GM18502 (cell line): ENCODE measurements at regions not wholly inside any gene's neighbourhood (a gene's known extent, or its start where the extent isn't known, plus 50 kb on each side); places are given as distances from the start of the nearest gene placed in this dataset.
A peak's percentile ranks its signal among the peaks of the same experiment; 100 is the strongest.
"Not testable (repeated sequence)": the region's sequence is repeated elsewhere in the genome, so short reads cannot be mapped to it uniquely, and the experiment has no call there.

Experiments used
- ATAC-seq: cut with Tn5 transposase; IDR thresholded peaks from one replicate; pipeline ENCODE4 v1.9.1; 2021; ENCODE audit warnings: mild to moderate bottlenecking; ENCODE audit not compliant: unreplicated experiment, poor library complexity

DNA sequence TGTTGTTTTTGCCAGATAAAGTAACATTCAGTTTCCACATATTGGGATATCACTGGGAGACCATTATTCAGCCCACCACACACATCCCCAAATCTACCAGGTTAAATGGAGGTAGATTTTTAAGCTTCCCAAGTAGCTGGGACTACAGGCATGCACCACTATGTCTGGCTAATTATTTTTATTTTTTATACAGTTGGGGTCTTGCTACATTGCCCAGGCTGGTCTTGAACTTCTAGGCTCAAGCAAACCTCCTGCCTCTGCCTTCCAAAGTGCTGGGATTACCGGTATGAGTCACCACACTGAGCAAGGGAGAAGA, 96.6 kb upstream of the CHD2 start:
- ATAC-seq: no peak

DNA sequence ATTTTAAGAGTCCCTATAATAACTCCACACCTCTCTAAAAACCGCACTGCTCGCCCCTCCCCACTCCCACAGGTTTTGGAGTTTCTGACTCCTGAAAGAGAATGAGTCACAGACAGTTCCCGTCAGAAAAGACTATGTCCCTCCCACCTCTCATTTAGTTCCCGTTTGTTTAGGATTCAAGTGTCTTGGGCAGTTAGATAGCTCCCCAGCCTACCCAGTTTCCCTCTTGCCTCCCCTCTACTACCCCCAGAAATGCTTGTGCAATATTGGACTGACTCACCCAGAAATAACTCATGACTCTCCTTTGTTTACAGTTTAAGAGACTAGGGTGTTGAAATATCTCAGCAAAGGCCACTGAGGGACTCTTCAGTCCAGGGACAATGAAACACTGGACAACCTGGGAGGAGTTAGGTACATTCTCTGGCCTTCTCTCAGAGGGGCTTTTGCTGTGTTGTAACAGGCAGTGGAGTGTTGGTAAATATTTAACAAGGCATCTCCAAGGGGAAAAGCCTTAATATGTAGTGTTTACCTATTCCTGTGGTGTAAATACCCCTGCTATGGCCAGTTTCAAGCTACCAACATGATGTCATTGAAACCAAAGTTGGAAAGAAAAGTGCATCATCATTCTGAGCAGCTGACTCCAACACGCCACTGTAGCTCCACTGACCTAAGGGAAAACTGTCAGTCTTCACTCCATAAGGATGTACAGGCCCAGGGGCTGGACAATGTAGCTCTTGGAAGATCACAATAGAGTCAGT, 96.1 kb upstream of the CHD2 start:
- peak; percentile 53 for ATAC-seq

GRCh38 chr15:92804610-92804936, 95.6 kb upstream of the CHD2 start:
- ATAC-seq: not testable (repeated sequence)

DNA sequence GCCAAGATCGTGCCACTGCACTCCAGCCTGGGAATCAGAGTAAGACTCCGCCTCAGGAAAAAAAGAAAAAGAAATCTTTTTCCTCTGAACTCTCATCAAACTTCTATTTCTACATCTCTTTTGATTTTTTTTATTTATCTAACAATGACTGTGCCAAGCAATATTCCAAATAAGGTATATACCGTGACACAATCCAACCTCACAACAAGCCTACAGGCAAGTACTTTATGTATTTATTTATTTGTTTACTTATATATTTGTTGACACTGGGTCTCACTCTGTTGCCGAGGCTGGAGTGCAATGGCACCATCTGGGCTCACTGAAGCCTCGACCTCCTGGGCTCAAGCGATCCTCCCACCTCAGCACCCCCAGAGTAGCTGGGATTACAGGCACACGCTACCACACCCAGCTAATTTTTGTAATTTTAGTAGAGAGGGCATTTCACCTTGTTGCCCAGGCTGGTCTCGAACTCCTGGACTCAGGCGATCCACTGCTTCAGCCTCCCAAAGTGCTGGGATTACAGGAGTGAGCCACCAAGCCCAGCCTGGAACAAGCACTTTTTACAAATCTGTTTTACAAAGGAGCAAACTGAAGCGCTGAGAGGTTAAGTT, 94.9 kb upstream of the CHD2 start:
- no peak for ATAC-seq

DNA sequence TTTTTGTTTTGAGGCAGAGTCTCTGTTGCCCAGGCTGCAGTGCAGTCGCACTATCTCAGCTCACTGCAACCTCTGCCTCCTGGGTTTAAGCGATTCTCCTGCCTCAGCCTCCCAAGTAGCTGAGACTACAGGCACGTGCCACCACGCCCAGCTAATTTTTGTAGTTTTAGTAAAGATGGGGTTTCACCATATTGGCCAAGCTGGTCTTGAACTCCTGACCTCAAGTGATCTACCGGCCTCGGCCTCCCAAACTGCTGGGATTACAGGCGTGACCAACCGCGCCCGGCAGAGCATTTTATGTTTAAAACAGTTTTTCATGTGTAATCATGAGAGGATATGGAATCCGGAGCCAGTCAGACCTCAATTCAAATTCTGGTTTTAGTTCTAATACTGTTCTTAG, 94.0 kb upstream of the CHD2 start:
- ATAC-seq: not testable (repeated sequence)

DNA sequence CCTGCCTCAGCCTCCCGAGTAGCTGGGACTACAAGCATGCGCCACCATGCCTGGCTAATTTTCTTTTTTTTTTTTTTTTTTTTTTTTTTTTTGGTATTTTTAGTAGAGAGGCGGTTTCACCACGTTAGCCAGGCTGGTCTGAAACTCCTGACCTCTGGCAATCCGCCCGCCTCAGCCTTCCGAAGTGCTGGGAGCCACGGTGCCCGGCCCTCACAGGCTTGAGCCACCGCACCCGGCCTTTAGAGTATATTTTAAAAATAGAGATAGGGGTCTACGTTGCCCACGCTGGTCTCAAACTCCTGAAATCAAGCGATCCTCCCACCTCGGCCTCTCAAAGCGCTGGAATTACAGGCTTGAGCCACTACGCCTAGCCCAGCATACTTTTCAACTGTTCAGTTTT, 93.4 kb upstream of the CHD2 start:
- ATAC-seq: no peak

- ATAC-seq: no peak
Observed at GRCh38 chr15:92807971-92808571, 92.1 kb upstream of the CHD2 start.

DNA sequence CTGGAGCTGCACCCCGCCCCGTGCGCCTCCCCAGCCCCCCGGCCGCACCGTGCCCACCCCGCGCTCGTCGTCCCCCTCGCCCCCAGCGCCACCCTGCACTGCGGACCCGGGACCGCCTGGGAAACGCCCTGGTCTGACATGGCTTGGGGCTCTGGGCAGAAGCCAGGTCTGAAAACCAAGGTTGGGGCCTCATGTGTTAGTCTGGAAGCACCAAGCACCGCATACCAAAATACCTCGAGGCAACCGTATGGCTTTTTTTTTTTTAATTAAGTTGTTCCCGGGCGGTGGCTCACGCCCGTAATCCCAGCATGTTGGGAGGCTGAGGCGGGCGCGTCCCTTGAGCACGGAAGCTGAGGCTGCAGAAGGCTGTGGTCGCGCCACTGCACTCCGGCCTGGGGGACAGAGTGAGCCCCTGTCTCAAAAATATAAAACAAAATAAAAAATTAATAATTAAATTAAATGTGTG, 91.5 kb upstream of the CHD2 start:
- ATAC-seq: peak; percentile 19

- ATAC-seq: peak; percentile 78
Observed at GRCh38 chr15:92809064-92809879, 90.9 kb upstream of the CHD2 start.

- peak; percentile 13 for ATAC-seq
Observed at GRCh38 chr15:92809880-92810361, 90.2 kb upstream of the CHD2 start.

DNA sequence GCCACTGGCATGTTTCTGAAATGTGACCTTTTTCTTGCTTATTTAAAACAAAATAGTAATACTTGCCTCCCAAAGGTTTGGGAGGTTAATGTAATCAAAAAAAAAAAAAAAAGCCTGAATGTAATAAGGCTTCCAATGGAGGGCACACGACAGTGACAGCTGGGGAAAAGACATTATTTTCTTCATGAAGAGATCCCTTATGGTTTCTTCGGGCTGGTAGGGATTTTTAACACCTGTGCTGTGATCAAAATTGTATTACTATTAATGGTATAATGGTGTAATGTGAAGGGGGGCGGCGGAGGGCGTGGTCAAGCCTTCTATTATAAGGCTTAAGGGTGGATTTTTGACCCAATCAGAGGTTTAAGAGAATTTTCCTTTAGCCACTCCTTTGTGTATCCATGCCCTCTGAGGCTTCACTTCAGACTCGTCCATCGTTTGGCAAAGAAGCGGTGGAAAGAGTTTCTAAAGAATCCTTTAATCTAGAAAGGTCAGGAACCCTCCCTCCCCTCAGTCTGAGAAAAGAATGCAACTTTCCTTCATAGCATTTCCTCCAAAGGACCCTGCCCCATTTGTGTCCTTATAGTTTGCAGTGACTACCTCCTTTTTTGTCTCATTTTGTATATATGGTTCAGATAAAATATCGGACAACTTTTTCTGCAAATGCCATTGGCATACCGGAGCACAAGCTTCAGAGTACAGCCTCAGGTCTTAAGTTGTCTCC, 89.5 kb upstream of the CHD2 start:
- ATAC-seq: no peak

DNA sequence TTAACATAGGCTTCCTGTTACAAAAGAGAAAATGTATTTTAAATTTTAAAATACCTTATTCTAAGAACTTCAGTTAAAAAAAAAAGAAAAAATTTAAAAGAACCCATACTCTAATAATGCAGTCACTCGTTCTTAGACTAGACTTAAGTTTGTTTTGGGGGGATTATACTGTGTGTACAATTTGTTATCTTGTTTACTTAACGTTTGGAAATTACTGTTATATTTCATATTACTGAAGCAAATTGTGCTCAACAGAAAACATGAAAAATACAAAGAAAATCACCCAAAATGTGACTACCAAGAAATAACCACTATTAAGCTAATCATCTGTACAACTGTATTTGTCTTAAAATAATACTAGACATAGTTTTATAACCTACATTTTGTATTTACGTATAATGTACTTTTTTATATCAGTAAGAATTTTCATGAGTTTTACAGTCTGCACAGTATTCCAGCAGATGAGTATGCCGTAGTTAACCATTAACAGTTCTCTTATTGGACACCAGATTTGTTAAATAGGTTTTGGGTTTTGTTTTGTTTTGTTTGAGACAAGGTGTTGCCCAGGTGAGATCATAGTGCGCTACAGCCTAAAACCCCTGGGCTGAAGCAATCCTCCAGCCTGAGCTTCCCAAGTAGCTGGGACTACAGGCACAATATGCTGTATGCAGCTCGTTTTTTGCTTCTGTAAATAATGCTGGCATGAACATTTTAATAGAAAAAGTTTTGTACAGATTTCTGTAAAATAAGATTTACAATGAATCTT, 88.8 kb upstream of the CHD2 start:
- ATAC-seq: no peak

DNA sequence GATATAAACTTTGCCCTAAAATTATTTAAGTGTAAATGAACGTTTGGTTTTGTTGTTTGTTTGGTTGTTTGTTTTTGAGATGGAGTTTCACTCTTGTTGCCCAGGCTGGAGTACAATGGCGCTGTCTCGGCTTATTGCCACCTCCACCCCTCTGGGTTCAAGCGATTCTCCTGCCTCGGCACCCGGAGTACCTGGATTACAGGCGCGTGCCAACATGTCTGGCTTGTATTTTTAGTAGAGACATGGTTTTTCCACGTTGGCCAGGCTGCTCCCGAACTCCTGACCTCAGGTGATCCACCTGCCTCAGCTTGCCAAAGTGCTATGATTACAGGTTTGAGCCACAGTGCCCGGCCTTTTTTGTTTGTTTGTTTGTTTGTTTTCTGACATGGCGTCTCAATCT, 87.9 kb upstream of the CHD2 start:
- ATAC-seq: no peak

DNA sequence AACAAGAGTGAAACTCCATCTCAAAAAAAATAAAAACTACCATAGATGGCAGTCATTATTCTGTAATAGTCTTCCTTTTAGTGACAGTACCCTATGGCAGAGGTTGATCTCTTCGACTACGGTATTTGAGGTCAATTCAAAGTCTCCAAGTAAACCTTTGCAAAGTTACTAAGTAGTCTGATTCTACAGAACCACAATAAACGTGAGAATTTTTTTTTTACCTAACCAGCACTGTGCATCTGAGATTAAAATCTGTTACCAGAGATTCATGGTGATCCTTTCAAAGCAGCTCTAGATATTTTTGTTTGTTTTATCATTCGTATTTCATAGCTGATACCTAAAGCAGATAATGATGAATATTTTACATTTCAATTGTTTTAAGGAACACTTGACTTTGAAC, 86.6 kb upstream of the CHD2 start:
- ATAC-seq: no peak

DNA sequence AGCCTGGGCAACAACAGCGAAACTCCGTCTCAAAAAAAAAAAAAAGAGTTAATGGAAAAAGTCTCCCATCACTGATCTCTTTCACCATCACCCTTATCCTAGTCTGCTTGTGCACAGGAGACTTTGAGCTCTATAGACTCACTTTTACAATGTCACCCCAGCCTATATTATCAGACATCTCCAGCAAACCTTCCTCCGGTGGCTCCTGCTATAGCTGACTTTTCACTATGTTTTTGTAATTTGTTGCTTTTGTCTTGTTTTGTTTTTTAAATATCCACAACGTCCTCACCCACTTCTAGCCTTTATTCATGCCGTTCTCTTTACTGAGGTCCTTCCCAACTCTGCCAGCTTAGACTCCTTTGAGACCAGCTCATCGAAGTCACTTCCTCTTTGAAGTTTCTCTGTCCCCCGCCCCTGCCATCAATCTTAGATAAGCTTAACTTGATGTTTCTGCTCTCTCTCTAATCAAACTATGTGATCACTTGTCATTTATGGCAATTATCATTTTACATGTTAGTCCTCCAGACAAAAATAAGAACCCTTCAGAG, 82.7 kb upstream of the CHD2 start:
- no peak for ATAC-seq

DNA sequence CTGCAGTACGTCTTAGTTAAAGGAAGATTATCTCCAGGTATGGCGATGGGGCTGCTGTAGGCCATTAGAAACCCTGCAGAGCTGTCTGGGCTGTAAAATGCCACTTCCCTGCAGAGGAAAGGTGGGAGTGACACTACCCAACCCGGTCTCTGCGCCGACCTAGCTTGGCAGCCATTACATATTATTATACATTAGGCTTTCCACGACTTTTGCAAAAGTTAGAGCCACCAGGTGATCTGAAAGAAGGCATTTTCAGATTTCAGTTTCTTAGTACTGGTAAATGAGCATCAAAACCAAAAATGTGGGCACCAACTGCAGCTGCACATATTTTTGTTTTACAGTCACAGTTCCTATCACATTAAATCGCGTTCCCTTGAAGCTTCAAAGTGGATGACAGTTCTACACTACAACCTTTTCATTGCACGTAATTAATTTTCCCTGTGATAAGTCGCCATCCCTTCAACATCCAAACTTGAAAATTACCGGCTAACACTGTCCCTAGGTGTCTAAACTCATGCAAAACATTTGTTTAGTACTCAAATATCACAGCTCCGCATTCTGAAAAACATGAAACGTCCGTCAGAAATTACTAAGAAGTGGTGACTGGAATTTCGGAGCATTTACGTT, 81.4 kb upstream of the CHD2 start:
- ATAC-seq: no peak

GRCh38 chr15:92819278-92820235, 80.6 kb upstream of the CHD2 start:
- ATAC-seq: no peak
